ENCODE measurements at regions not wholly inside any gene's neighbourhood (a gene's known extent, or its start where the extent isn't known, plus 50 kb on each side); places are given as distances from the start of the nearest gene placed in this dataset.

DNA sequence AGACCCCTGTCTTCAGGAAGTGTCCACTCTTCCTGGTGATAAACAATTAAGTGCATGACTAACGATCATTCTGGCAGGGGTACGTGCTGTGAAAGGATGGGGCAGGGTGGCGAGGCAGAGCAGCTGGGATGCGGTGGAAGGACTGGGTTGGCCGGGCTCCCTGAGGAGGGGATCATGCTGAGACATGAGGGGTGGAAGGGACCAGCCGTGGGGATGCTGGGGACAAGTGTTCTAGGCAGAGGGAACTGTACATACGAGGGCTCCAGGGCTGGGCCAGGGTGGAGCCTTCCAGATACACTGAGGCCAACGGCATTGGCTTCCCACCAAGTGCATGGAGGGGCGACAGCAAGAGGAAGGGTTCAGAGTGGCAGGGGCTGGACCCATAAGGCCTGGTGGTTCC is 65.7 kb upstream of the SIRPA start:
- BruUV-seq (replicated peaks): no TSS peak
- DNase-seq (no peak), ATAC-seq (no peak)
- Histone ChIP-seq H3K27ac (ENCODE audit: low read length) (peak overlapping the region; percentile 58), H3K9me3 (ENCODE audit: low read length) (no peaks in the 10 kb centered on the region), H3K4me1 (ENCODE audit: insufficient read depth, low read length) (peaks cover 31% of the 10 kb centered on the region), H2AFZ (ENCODE audit: low read length) (no peak overlapping the region), H3K4me3 (ENCODE audit: low read length) (no peak overlapping the region), H3K36me3 (ENCODE audit: low read depth, low read length) (no peaks in the 10 kb centered on the region), H3K27me3 (ENCODE audit: low read length) (no peaks in the 10 kb centered on the region), H3K9me2 (replicated peaks; ENCODE audit: low read length) (no peaks in the 10 kb centered on the region), H3K9ac (ENCODE audit: low read length) (peak overlapping the region; percentile 9; the same call in 1 of the 2 replicates), H3K4me2 (ENCODE audit: low read length) (0 out of 2 replicates have a peak overlapping the region, but pooled peaks have one; percentile 22), H4K20me1 (ENCODE audit: low read length) (no peaks in the 10 kb centered on the region), H3K79me2 (ENCODE audit: low read length) (no peaks in the 10 kb centered on the region), H3F3A (ENCODE audit: low read length, unreplicated experiment) (no peaks in the 10 kb centered on the region)
- ChIA-PET CTCF (no interaction called here), POLR2A (ENCODE audit: unreplicated experiment) (interaction anchor here (0.7 kb wide), 1 partner anchor 274 kb away, joined by 3 read pairs; no protein-coding TSS in a partner anchor)
- TF ChIP-seq EZH2 (IDR thresholded peaks at IDR 0.05; ENCODE audit: low read length, unreplicated experiment) (no peak), EZH2phosphoT487 (IDR thresholded peaks at IDR 0.05; ENCODE audit: borderline replicate concordance, low read length) (no peak)
- TF ChIP-seq, protein P1, sequence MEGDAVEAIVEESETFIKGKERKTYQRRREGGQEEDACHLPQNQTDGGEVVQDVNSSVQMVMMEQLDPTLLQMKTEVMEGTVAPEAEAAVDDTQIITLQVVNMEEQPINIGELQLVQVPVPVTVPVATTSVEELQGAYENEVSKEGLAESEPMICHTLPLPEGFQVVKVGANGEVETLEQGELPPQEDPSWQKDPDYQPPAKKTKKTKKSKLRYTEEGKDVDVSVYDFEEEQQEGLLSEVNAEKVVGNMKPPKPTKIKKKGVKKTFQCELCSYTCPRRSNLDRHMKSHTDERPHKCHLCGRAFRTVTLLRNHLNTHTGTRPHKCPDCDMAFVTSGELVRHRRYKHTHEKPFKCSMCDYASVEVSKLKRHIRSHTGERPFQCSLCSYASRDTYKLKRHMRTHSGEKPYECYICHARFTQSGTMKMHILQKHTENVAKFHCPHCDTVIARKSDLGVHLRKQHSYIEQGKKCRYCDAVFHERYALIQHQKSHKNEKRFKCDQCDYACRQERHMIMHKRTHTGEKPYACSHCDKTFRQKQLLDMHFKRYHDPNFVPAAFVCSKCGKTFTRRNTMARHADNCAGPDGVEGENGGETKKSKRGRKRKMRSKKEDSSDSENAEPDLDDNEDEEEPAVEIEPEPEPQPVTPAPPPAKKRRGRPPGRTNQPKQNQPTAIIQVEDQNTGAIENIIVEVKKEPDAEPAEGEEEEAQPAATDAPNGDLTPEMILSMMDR (conservative IDR thresholded peaks at IDR 0.05; ENCODE audit: low read depth, low read length): no peak
- intact Hi-C loops (cut with micrococcal nuclease): no loop called here

DNA sequence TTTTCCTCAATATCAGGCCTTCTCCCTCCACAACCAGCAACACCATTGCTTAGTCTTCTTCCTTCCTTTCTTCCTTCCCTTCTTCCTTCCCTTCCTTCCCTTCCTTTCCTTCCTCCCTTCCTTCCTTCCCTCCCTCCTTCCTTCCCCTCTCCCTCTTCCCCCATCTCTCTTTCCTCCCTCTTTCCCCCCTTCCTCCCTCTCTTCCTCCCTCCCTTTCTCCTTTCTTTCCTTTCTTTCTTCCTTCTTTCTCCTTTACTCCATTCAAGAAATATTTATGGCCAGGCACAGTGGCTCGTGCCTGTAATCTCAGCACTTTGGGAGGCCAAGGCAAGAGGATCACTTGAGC is 66.4 kb upstream of the SIRPA start:
- BruUV-seq (replicated peaks): no TSS peak
- no peaks in the 10 kb centered on the region for H3F3A ChIP-seq (ENCODE audit: low read length, unreplicated experiment)
- ChIA-PET CTCF (no interaction called here), POLR2A (ENCODE audit: unreplicated experiment) (interaction anchor here (0.7 kb wide), 1 partner anchor 303 kb away, joined by 4 read pairs; no protein-coding TSS in a partner anchor)
- intact Hi-C loops (cut with micrococcal nuclease): no loop called here
- H3K27ac ChIP-seq (ENCODE audit: low read length): peak overlapping the region; percentile 78
- no peaks in the 10 kb centered on the region for H3K79me2 ChIP-seq (ENCODE audit: low read length)
- H3K9ac ChIP-seq (ENCODE audit: low read length): peak overlapping the region; percentile 30
- peak overlapping the region; percentile 37; the same call in 1 of the 2 replicates for H3K4me2 ChIP-seq (ENCODE audit: low read length)
- no peaks in the 10 kb centered on the region for H3K36me3 ChIP-seq (ENCODE audit: low read depth, low read length)
- H3K4me1 ChIP-seq (ENCODE audit: insufficient read depth, low read length): peaks cover 31% of the 10 kb centered on the region
- no peak overlapping the region for H3K4me3 ChIP-seq (ENCODE audit: low read length)
- TF ChIP-seq, protein P1 (conservative IDR thresholded peaks at IDR 0.05; ENCODE audit: low read depth, low read length): no peak
- no peak for TF ChIP-seq EZH2phosphoT487 (IDR thresholded peaks at IDR 0.05; ENCODE audit: borderline replicate concordance, low read length)
- TF ChIP-seq EZH2 (IDR thresholded peaks at IDR 0.05; ENCODE audit: low read length, unreplicated experiment): no peak
- no peaks in the 10 kb centered on the region for H3K9me3 ChIP-seq (ENCODE audit: low read length)
- H3K27me3 ChIP-seq (ENCODE audit: low read length): no peaks in the 10 kb centered on the region
- H2AFZ ChIP-seq (ENCODE audit: low read length): peak overlapping the region; percentile 45
- no peak for ATAC-seq
- no peaks in the 10 kb centered on the region for H3K9me2 ChIP-seq (replicated peaks; ENCODE audit: low read length)
- no peak for DNase-seq
- no peaks in the 10 kb centered on the region for H4K20me1 ChIP-seq (ENCODE audit: low read length)

DNA sequence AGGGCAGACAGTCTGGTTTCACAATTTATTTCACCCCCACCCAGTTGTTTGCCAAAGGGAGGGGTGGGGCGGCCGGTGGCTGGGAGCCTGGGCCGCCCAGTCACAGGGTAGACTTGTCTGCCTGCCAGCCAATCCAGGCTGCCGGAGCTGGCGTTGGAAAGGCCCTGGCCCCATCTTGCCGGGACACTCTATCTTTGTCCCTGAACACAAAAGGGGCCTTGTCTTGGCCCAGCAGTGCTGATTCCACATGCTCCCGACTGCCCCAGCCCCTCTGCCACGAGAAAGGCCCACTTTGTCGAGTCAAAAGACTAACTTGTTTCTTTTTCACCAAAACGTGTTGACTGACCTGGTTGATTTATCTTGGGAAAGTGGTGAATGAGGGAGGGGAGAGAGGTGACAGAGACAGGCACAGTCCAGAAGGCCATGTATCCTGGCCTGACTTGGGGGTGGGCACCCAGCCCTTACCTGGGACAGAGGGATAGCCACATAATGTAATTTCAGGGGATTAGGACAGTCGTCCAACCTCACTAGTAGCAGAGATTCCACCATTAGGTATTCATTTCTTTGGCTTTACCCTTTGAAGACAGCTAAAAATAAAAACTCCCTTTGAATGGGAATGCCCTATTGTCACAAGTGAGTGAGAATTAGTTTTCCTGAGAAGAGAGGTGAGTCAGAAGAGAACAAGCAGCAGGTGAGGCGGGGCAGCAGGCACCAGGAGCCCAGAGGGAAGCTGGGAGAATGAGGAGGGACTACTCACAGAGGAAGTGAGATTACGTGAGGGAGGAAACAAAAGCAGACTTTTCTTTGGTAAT is 67.0 kb upstream of the SIRPA start:
- POLR2A ChIA-PET (ENCODE audit: unreplicated experiment): interaction anchor here (0.6 to 0.7 kb wide), 2 partner anchors 90 to 303 kb away, joined by 4 read pairs; no protein-coding TSS in a partner anchor

More for the DNA sequence above, 67.0 kb upstream of the SIRPA start:
- Histone ChIP-seq H3K36me3 (ENCODE audit: low read depth, low read length) (no peaks in the 10 kb centered on the region), H3K4me1 (ENCODE audit: insufficient read depth, low read length) (peaks cover 31% of the 10 kb centered on the region), H2AFZ (ENCODE audit: low read length) (peak overlapping the region; percentile 45), H3K79me2 (ENCODE audit: low read length) (no peaks in the 10 kb centered on the region), H3K9ac (ENCODE audit: low read length) (peak overlapping the region; percentile 30), H3F3A (ENCODE audit: low read length, unreplicated experiment) (no peaks in the 10 kb centered on the region), H3K9me2 (replicated peaks; ENCODE audit: low read length) (no peaks in the 10 kb centered on the region), H3K4me2 (ENCODE audit: low read length) (peak overlapping the region; percentile 37; the same call in 1 of the 2 replicates), H3K4me3 (ENCODE audit: low read length) (no peak overlapping the region), H3K27me3 (ENCODE audit: low read length) (no peaks in the 10 kb centered on the region), H4K20me1 (ENCODE audit: low read length) (no peaks in the 10 kb centered on the region), H3K27ac (ENCODE audit: low read length) (peak overlapping the region; percentile 78), H3K9me3 (ENCODE audit: low read length) (0 out of 2 replicates have a peak, but pooled peaks cover 1% of the 10 kb centered on the region)
- ATAC-seq (peak; percentile 85), DNase-seq (peak; percentile 89)
- intact Hi-C loops (cut with micrococcal nuclease): no loop called here
- no peak for TF ChIP-seq EZH2 (IDR thresholded peaks at IDR 0.05; ENCODE audit: low read length, unreplicated experiment)
- TF ChIP-seq EZH2phosphoT487 (IDR thresholded peaks at IDR 0.05; ENCODE audit: borderline replicate concordance, low read length): no peak
- TF ChIP-seq, protein P1 (conservative IDR thresholded peaks at IDR 0.05; ENCODE audit: low read depth, low read length): no peak
- CTCF ChIA-PET: interaction anchor here (0.7 kb wide), 1 partner anchor 27 kb away, joined by 3 read pairs; no protein-coding TSS in a partner anchor
- no TSS peak for BruUV-seq (replicated peaks)

All from PC-3 (cell line).